Umbilical cord (tissue), 1 donor: ENCODE measurements at regions not wholly inside any gene's neighbourhood (a gene's known extent, or its start where the extent isn't known, plus 50 kb on each side); places are given as distances from the start of the nearest gene placed in this dataset.

Experiments used
- DNase-seq: peaks from one replicate; pipeline ENCODE4 v3.0.0-alpha.2; 2015; ENCODE audit warnings: low spot score

- DNase-seq = no peak
Measured at GRCh38 chr5:18032744-18033143, 398.5 kb downstream of the TAF11L14 start.

GRCh38 chr5:18036531-18036930, 402.3 kb downstream of the TAF11L14 start:
- no peak for DNase-seq

- DNase-seq = no peak
Measured at GRCh38 chr5:18037718-18038117, 403.5 kb downstream of the TAF11L14 start.

- no peak for DNase-seq
Measured at GRCh38 chr5:18043344-18043743, 409.1 kb downstream of the TAF11L14 start.

- no peak for DNase-seq
Measured at GRCh38 chr5:18048449-18048848, 414.2 kb downstream of the TAF11L14 start.

GRCh38 chr5:18050345-18050744, 416.1 kb downstream of the TAF11L14 start:
- DNase-seq = no peak

GRCh38 chr5:18050776-18051175, 416.5 kb downstream of the TAF11L14 start:
- no peak for DNase-seq

GRCh38 chr5:18051953-18052352, 417.7 kb downstream of the TAF11L14 start:
- DNase-seq = no peak

- no peak for DNase-seq
Measured at GRCh38 chr5:18052569-18052968, 418.3 kb downstream of the TAF11L14 start.

- no peak for DNase-seq
Measured at GRCh38 chr5:18057725-18058124, 423.5 kb downstream of the TAF11L14 start.

- no peak for DNase-seq
Measured at GRCh38 chr5:18067615-18068014, 433.4 kb downstream of the TAF11L14 start.

GRCh38 chr5:18068826-18069225, 434.6 kb downstream of the TAF11L14 start:
- no peak for DNase-seq

GRCh38 chr5:18069790-18070189, 435.5 kb downstream of the TAF11L14 start:
- no peak for DNase-seq

GRCh38 chr5:18072600-18072999, 438.3 kb downstream of the TAF11L14 start:
- DNase-seq = no peak

GRCh38 chr5:18074961-18075360, 440.7 kb downstream of the TAF11L14 start:
- no peak for DNase-seq

- no peak for DNase-seq
Measured at GRCh38 chr5:18078157-18078556, 443.9 kb downstream of the TAF11L14 start.

- DNase-seq = no peak
Measured at GRCh38 chr5:18079831-18080230, 445.6 kb downstream of the TAF11L14 start.

GRCh38 chr5:18088020-18088579, 453.8 kb downstream of the TAF11L14 start:
- no peak for DNase-seq

GRCh38 chr5:18090177-18090576, 455.9 kb downstream of the TAF11L14 start:
- no peak for DNase-seq

- DNase-seq = no peak
Measured at GRCh38 chr5:18091142-18091541, 456.9 kb downstream of the TAF11L14 start.

- DNase-seq = no peak
Measured at GRCh38 chr5:18091758-18092157, 457.5 kb downstream of the TAF11L14 start.

- no peak for DNase-seq
Measured at GRCh38 chr5:18095061-18095460, 460.8 kb downstream of the TAF11L14 start.

- no peak for DNase-seq
Measured at GRCh38 chr5:18097817-18098216, 463.6 kb downstream of the TAF11L14 start.

- no peak for DNase-seq
Measured at GRCh38 chr5:18098691-18099090, 464.4 kb downstream of the TAF11L14 start.
